SK-N-MC (cell line): ENCODE measurements at regions not wholly inside any gene's neighbourhood (a gene's known extent, or its start where the extent isn't known, plus 50 kb on each side); places are given as distances from the start of the nearest gene placed in this dataset.

Experiments
- EZH2 ChIP-seq: fragments of 200-600 bp; sonication (generic); IDR thresholded peaks from one replicate; pipeline ENCODE4 v1.6.1; 2017; ENCODE audit warnings: antibody characterized with exemption
- POLR2AphosphoS5 ChIP-seq: IDR thresholded peaks from 2 replicates; pipeline ENCODE4 v1.6.1; 2012; ENCODE audit warnings: mild to moderate bottlenecking, low read depth, low read length, borderline replicate concordance

DNA sequence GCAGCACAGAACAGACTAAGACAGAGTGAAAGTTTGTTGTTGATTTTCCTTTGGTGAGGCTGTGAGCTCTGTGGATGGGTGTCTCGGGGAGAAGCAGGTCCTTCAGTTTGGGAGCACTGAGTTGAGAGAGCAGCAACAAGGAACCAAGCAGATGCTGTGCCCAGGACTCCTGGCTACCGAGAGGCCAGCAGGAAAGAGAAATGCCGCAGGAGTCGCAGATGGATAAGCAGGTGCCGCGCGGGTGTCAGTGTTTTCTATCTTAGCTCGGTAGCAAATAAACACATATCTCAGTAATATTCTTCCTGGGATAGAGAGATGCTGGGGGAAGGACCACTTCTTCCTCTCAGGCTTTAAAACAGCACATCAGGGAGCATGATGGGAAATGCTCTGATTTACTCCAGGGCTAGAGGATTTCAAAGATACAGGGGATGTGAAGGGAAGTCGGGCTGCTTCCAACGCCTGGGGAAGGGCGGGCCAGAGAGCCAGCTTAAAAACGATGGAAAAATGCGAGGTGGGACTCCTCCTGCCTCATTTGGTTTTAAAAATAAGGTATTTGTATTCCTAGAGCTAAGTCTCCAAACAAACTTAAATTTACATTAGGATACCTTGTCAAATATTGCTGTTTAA, 470.7 kb upstream of the B3GAT1 start:
- no peak for TF ChIP-seq POLR2AphosphoS5
- no peak for TF ChIP-seq EZH2
